Trophoblast cell (in vitro differentiated cells and primary cell): ENCODE measurements at regions not wholly inside any gene's neighbourhood (a gene's known extent, or its start where the extent isn't known, plus 50 kb on each side); places are given as distances from the start of the nearest gene placed in this dataset.

Experiments used
- DNase-seq, 2 donors: peaks; one replicate each; pipeline ENCODE4 v3.0.0-alpha.2; 2016
- H2AFZ ChIP-seq: 2 replicates; pipeline ENCODE4 v1.6.1; 2013; ENCODE audit warnings: low read length, moderate library complexity, mild to moderate bottlenecking; ENCODE audit not compliant: insufficient read depth, poor library complexity
- H2AK5ac ChIP-seq: 2 replicates; pipeline ENCODE4 v1.6.1; 2013; ENCODE audit warnings: mild to moderate bottlenecking, low read length
- H2BK120ac ChIP-seq: 2 replicates; pipeline ENCODE4 v1.6.1; 2013; ENCODE audit warnings: low read length, mild to moderate bottlenecking, moderate library complexity; ENCODE audit not compliant: insufficient read depth, poor library complexity
- H2BK12ac ChIP-seq: 2 replicates; pipeline ENCODE4 v1.6.1; 2013; ENCODE audit warnings: mild to moderate bottlenecking, low read length, moderate library complexity
- H2BK5ac ChIP-seq: 2 replicates; pipeline ENCODE4 v1.6.1; 2013; ENCODE audit warnings: low read length, low read depth, moderate library complexity, mild to moderate bottlenecking; ENCODE audit not compliant: poor library complexity
- H3K14ac ChIP-seq: 2 replicates; pipeline ENCODE4 v1.6.1; 2013; ENCODE audit warnings: mild to moderate bottlenecking, low read length
- H3K18ac ChIP-seq: 2 replicates; pipeline ENCODE4 v1.6.1; 2013; ENCODE audit warnings: mild to moderate bottlenecking, low read length
- H3K23ac ChIP-seq: 2 replicates; pipeline ENCODE4 v1.6.1; 2013; ENCODE audit warnings: low read length
- H3K27ac ChIP-seq: 2 replicates; pipeline ENCODE4 v1.5.1; 2013; ENCODE audit warnings: low read depth, mild to moderate bottlenecking, inconsistent platforms, low read length, moderate library complexity
- H3K27me3 ChIP-seq: 2 replicates; pipeline ENCODE4 v1.6.1; 2013; ENCODE audit warnings: inconsistent platforms, mild to moderate bottlenecking, low read length, moderate library complexity; ENCODE audit not compliant: insufficient read depth
- H3K36me3 ChIP-seq, 2 experiments: 1 replicate in 1 of 2; 2 replicates in 1 of 2; pipeline ENCODE4 v1.6.1; 2013; ENCODE audit warnings: low read length in 2 of 2, mild to moderate bottlenecking in 2 of 2, moderate library complexity in 1 of 2; ENCODE audit not compliant: insufficient read depth in 2 of 2, control insufficient read depth in 1 of 2
- H3K4ac ChIP-seq: 2 replicates; pipeline ENCODE4 v1.6.1; 2013; ENCODE audit warnings: low read depth, mild to moderate bottlenecking, low read length, moderate library complexity
- H3K4me1 ChIP-seq, 2 experiments: 1 replicate in 1 of 2; 2 replicates in 1 of 2; pipeline ENCODE4 v1.6.1; 2013; ENCODE audit warnings: low read length in 2 of 2, mild to moderate bottlenecking in 2 of 2, moderate library complexity in 1 of 2; ENCODE audit not compliant: insufficient read depth in 2 of 2, control insufficient read depth in 1 of 2
- H3K4me2 ChIP-seq: 2 replicates; pipeline ENCODE4 v1.6.1; 2013; ENCODE audit warnings: inconsistent platforms, mild to moderate bottlenecking, low read length, moderate library complexity
- H3K4me3 ChIP-seq: 2 replicates; pipeline ENCODE4 v1.5.1; 2013; ENCODE audit warnings: mild to moderate bottlenecking, low read depth, low read length, inconsistent platforms
- H3K79me1 ChIP-seq: one replicate; pipeline ENCODE4 v1.6.1; 2013; ENCODE audit warnings: low read length
- H3K79me2 ChIP-seq: 2 replicates; pipeline ENCODE4 v1.6.1; 2013; ENCODE audit warnings: low read length, mild to moderate bottlenecking; ENCODE audit not compliant: control insufficient read depth, insufficient read depth, poor library complexity
- H3K9ac ChIP-seq: 2 replicates; pipeline ENCODE4 v1.6.1; 2013; ENCODE audit warnings: mild to moderate bottlenecking, low read length
- H3K9me3 ChIP-seq: 2 replicates; pipeline ENCODE4 v1.6.1; 2013; ENCODE audit warnings: low read depth, mild to moderate bottlenecking, control low read depth, inconsistent platforms, low read length; ENCODE audit not compliant: insufficient read depth
- H4K12ac ChIP-seq: 2 replicates; pipeline ENCODE4 v1.6.1; 2013; ENCODE audit warnings: low read depth, mild to moderate bottlenecking, low read length, moderate library complexity
- H4K8ac ChIP-seq: 2 replicates; pipeline ENCODE4 v1.6.1; 2013; ENCODE audit warnings: low read depth, mild to moderate bottlenecking, low read length, moderate library complexity
- H4K91ac ChIP-seq: one replicate; pipeline ENCODE4 v1.6.1; 2013; ENCODE audit warnings: low read depth, mild to moderate bottlenecking, low read length, moderate library complexity
- WGBS: extraction: QIAGEN DNeasy Blood & Tissue Kit; methylation state at CpG from one replicate; pipeline ENCODE4 v1.1.7; 2013; ENCODE audit warnings: missing lambda C conversion rate; ENCODE audit not compliant: insufficient read length, insufficient coverage; ENCODE audit errors: extremely low coverage; 5-methylcytosine and 5-hydroxymethylcytosine counted together

GRCh38 chr6:91135406-91136103 is 548.7 kb upstream of the MAP3K7 start:
- H3K27ac ChIP-seq, result no peak overlapping the region

GRCh38 chr6:91132461-91132860 is 545.6 kb upstream of the MAP3K7 start:
- no peaks in the 10 kb centered on the region for H3K79me2 ChIP-seq
- no peak overlapping the region for H2AFZ ChIP-seq
- no peaks in the 10 kb centered on the region for H3K36me3 ChIP-seq
- no peak overlapping the region for H4K91ac ChIP-seq
- H3K9ac ChIP-seq, result no peak overlapping the region
- H3K4me3 ChIP-seq, result no peak overlapping the region
- H3K27me3 ChIP-seq, result no peaks in the 10 kb centered on the region
- no peak overlapping the region for H3K23ac ChIP-seq
- no peak overlapping the region for H2BK5ac ChIP-seq
- H2BK12ac ChIP-seq, result no peak overlapping the region
- H3K9me3 ChIP-seq, result no peaks in the 10 kb centered on the region
- H3K14ac ChIP-seq, result no peak overlapping the region
- WGBS, result no CpG with 5 or more reads among the region's 3 CpGs
- H3K4me1 ChIP-seq, result no peaks in the 10 kb centered on the region
- no peak overlapping the region for H3K4me2 ChIP-seq
- H3K18ac ChIP-seq, result no peak overlapping the region
- H2AK5ac ChIP-seq, result no peak overlapping the region
- H2BK120ac ChIP-seq, result no peak overlapping the region
- H3K79me1 ChIP-seq, result no peaks in the 10 kb centered on the region
- H4K8ac ChIP-seq, result no peak overlapping the region
- H3K4ac ChIP-seq, result no peak overlapping the region
- DNase-seq, result peak; percentile 22 to 27
- H4K12ac ChIP-seq, result no peak overlapping the region
- no peak overlapping the region for H3K27ac ChIP-seq

More at GRCh38 chr6:91135406-91136103, 548.7 kb upstream of the MAP3K7 start:
- Histone ChIP-seq H3K4ac (no peak overlapping the region), H4K8ac (no peak overlapping the region), H3K9ac (no peak overlapping the region), H3K4me3 (no peak overlapping the region), H2BK5ac (no peak overlapping the region), H2BK120ac (no peak overlapping the region), H3K79me2 (no peaks in the 10 kb centered on the region), H3K9me3 (no peaks in the 10 kb centered on the region), H2AK5ac (no peak overlapping the region), H3K27me3 (no peaks in the 10 kb centered on the region), H4K91ac (no peak overlapping the region), H3K4me1 (no peaks in the 10 kb centered on the region), H3K36me3 (no peaks in the 10 kb centered on the region), H3K14ac (no peak overlapping the region), H3K4me2 (no peak overlapping the region), H3K18ac (no peak overlapping the region), H3K23ac (no peak overlapping the region), H3K79me1 (no peaks in the 10 kb centered on the region), H2BK12ac (no peak overlapping the region), H2AFZ (no peak overlapping the region), H4K12ac (no peak overlapping the region)
- WGBS, result no CpG with 5 or more reads among the region's 2 CpGs
- DNase-seq, result no peak

GRCh38 chr6:91130126-91130525 is 543.3 kb upstream of the MAP3K7 start:
- H2BK5ac ChIP-seq, result no peak overlapping the region
- H2AK5ac ChIP-seq, result no peak overlapping the region
- no peaks in the 10 kb centered on the region for H3K4me1 ChIP-seq
- H3K4ac ChIP-seq, result no peak overlapping the region
- H3K79me2 ChIP-seq, result no peaks in the 10 kb centered on the region
- no peak overlapping the region for H3K23ac ChIP-seq
- no peak overlapping the region for H2BK12ac ChIP-seq
- H4K12ac ChIP-seq, result no peak overlapping the region
- H3K79me1 ChIP-seq, result no peaks in the 10 kb centered on the region
- no peak overlapping the region for H2BK120ac ChIP-seq
- no peak overlapping the region for H3K4me2 ChIP-seq
- H3K27me3 ChIP-seq, result no peaks in the 10 kb centered on the region
- H3K9ac ChIP-seq, result no peak overlapping the region
- no CpG with 5 or more reads among the region's 6 CpGs for WGBS
- H3K9me3 ChIP-seq, result no peaks in the 10 kb centered on the region
- no peak for DNase-seq
- no peak overlapping the region for H4K91ac ChIP-seq
- H2AFZ ChIP-seq, result no peak overlapping the region
- H3K27ac ChIP-seq, result no peak overlapping the region
- H3K18ac ChIP-seq, result no peak overlapping the region
- H4K8ac ChIP-seq, result no peak overlapping the region
- no peak overlapping the region for H3K4me3 ChIP-seq
- no peaks in the 10 kb centered on the region for H3K36me3 ChIP-seq
- H3K14ac ChIP-seq, result no peak overlapping the region

GRCh38 chr6:91127752-91128151 is 540.9 kb upstream of the MAP3K7 start:
- Histone ChIP-seq H3K14ac (no peak overlapping the region), H3K18ac (no peak overlapping the region), H4K8ac (no peak overlapping the region), H3K4me3 (no peak overlapping the region), H3K9me3 (no peaks in the 10 kb centered on the region), H2AFZ (no peak overlapping the region), H4K12ac (no peak overlapping the region), H3K79me2 (no peaks in the 10 kb centered on the region), H2BK12ac (no peak overlapping the region), H3K9ac (no peak overlapping the region), H2AK5ac (no peak overlapping the region), H3K79me1 (no peaks in the 10 kb centered on the region), H3K27ac (no peak overlapping the region), H3K4me2 (no peak overlapping the region), H2BK5ac (no peak overlapping the region), H3K4ac (no peak overlapping the region), H3K27me3 (no peaks in the 10 kb centered on the region), H3K23ac (no peak overlapping the region), H4K91ac (no peak overlapping the region), H2BK120ac (no peak overlapping the region), H3K4me1 (no peaks in the 10 kb centered on the region), H3K36me3 (no peaks in the 10 kb centered on the region)
- DNase-seq, result no peak
